GM23248 (cell line): ENCODE measurements at regions not wholly inside any gene's neighbourhood (a gene's known extent, or its start where the extent isn't known, plus 50 kb on each side); places are given as distances from the start of the nearest gene placed in this dataset.
"Not testable (repeated sequence)": the region's sequence is repeated elsewhere in the genome, so short reads cannot be mapped to it uniquely, and the experiment has no call there.

Source experiments
- DNase-seq: peaks from one replicate; pipeline ENCODE4 v3.0.0-alpha.2; 2015
- H2AFZ ChIP-seq: fragments of 200-600 bp; sonication (generic); 2 replicates; pipeline ENCODE4 v1.6.1; 2016; ENCODE audit warnings: antibody characterized with exemption
- H3F3A ChIP-seq: fragments of 200-600 bp; sonication (generic); 2 replicates; pipeline ENCODE4 v1.6.1; 2016; ENCODE audit warnings: mild to moderate bottlenecking, antibody characterized with exemption, mixed run types; ENCODE audit not compliant: insufficient read depth
- H3K27ac ChIP-seq: fragments of 200-600 bp; sonication (generic); 2 replicates; pipeline ENCODE4 v1.5.1; 2016; ENCODE audit warnings: mild to moderate bottlenecking
- H3K27me3 ChIP-seq: fragments of 200-600 bp; sonication (generic); replicated peaks from 2 replicates; pipeline ENCODE4 v1.6.1; 2016; ENCODE audit warnings: mild to moderate bottlenecking; ENCODE audit not compliant: insufficient read depth
- H3K36me3 ChIP-seq: fragments of 200-600 bp; sonication (generic); 2 replicates; pipeline ENCODE4 v1.6.1; 2016; ENCODE audit warnings: low read depth, mild to moderate bottlenecking
- H3K4me1 ChIP-seq: fragments of 200-600 bp; sonication (generic); 2 replicates; pipeline ENCODE4 v1.6.1; 2016; ENCODE audit warnings: mild to moderate bottlenecking; ENCODE audit not compliant: insufficient read depth
- H3K4me2 ChIP-seq: fragments of 200-600 bp; sonication (generic); one replicate; pipeline ENCODE4 v1.6.1; 2016; ENCODE audit warnings: mild to moderate bottlenecking; ENCODE audit not compliant: unreplicated experiment
- H3K4me3 ChIP-seq: fragments of 200-600 bp; sonication (generic); 2 replicates; pipeline ENCODE4 v1.5.1; 2016; ENCODE audit warnings: mild to moderate bottlenecking
- H3K79me2 ChIP-seq: fragments of 200-600 bp; sonication (generic); 2 replicates; pipeline ENCODE4 v1.6.1; 2016; ENCODE audit warnings: mild to moderate bottlenecking; ENCODE audit not compliant: insufficient read depth
- H3K9ac ChIP-seq: fragments of 200-600 bp; sonication (generic); 2 replicates; pipeline ENCODE4 v1.6.1; 2016; ENCODE audit warnings: mild to moderate bottlenecking
- H3K9me2 ChIP-seq: fragments of 200-600 bp; sonication (generic); 2 replicates; pipeline ENCODE4 v1.6.1; 2016; ENCODE audit warnings: mixed run types, mild to moderate bottlenecking, moderate library complexity; ENCODE audit not compliant: insufficient read depth
- H3K9me3 ChIP-seq: fragments of 200-600 bp; sonication (generic); one replicate; pipeline ENCODE4 v1.6.1; 2017; ENCODE audit warnings: low read depth
- H4K20me1 ChIP-seq: fragments of 200-600 bp; sonication (generic); 2 replicates; pipeline ENCODE4 v1.6.0; 2016; ENCODE audit not compliant: insufficient read depth
- EZH2 ChIP-seq: fragments of 200-600 bp; sonication (generic); IDR thresholded peaks from 2 replicates; pipeline ENCODE4 v1.6.1; 2018; ENCODE audit warnings: antibody characterized with exemption, mild to moderate bottlenecking; ENCODE audit not compliant: insufficient read depth, poor library complexity, severe bottlenecking
- EZH2phosphoT487 ChIP-seq: fragments of 200-600 bp; sonication (generic); IDR thresholded peaks from 2 replicates; pipeline ENCODE4 v1.6.1; 2018; ENCODE audit warnings: antibody characterized with exemption, moderate library complexity, mild to moderate bottlenecking, low read depth; ENCODE audit not compliant: insufficient read depth
- WGBS, 2 experiments: methylation state at CpG; one replicate each; pipeline ENCODE4 v1.1.6; 2015 to 2017; ENCODE audit warnings: low lambda C conversion rate in 2 of 2, low coverage in 1 of 2; ENCODE audit errors: missing lambda C conversion rate in 2 of 2; 5-methylcytosine and 5-hydroxymethylcytosine counted together
- in situ Hi-C: fragments of 300-500 bp; cut with MboI; formaldehyde crosslinking; loops from 2 replicates; pipeline ENCODE4 v1.15.0; 2020

- TF ChIP-seq EZH2phosphoT487 = no peak
- TF ChIP-seq EZH2 = no peak
- Histone ChIP-seq H4K20me1 (no peaks in the 10 kb centered on the region), H3K9me2 (no peaks in the 10 kb centered on the region), H3K27me3 (no peaks in the 10 kb centered on the region), H3F3A (no peaks in the 10 kb centered on the region), H3K4me2 (no peak overlapping the region), H3K4me1 (no peaks in the 10 kb centered on the region), H3K4me3 (no peak overlapping the region), H3K9me3 (no peaks in the 10 kb centered on the region), H3K36me3 (no peaks in the 10 kb centered on the region), H3K9ac (no peak overlapping the region), H3K27ac (no peak overlapping the region), H3K79me2 (no peaks in the 10 kb centered on the region), H2AFZ (no peak overlapping the region)
- in situ Hi-C loops = no loop called here
- WGBS, 2 experiments = 55 to 63% methylated on average over 15 to 17 of the region's 19 CpGs
- no peak for DNase-seq
Measured at GRCh38 chr15:77915261-77915960, 162.1 kb downstream of the TBC1D2B start.

- WGBS, 2 experiments = 53 to 59% methylated on average over 5 of the region's 5 CpGs
Measured at GRCh38 chr15:77914531-77914930, 163.0 kb downstream of the TBC1D2B start.

GRCh38 chr15:77910030-77910911 lies 167.2 kb downstream of the TBC1D2B start:
- H4K20me1 ChIP-seq, H3K27ac ChIP-seq, H3K9me2 ChIP-seq, in situ Hi-C loops, H3K36me3 ChIP-seq, H3K79me2 ChIP-seq, H3F3A ChIP-seq, H3K9me3 ChIP-seq, H3K27me3 ChIP-seq, H3K4me1 ChIP-seq: not testable (repeated sequence)
- WGBS, 2 experiments = 8 to 10% methylated on average over 12 of the region's 12 CpGs
- Histone ChIP-seq H2AFZ (peak overlapping the region; percentile 88), H3K4me2 (peak overlapping the region; percentile 86), H3K4me3 (peak overlapping the region; percentile 80), H3K9ac (peak overlapping the region; percentile 62)
- peak; percentile 86 for DNase-seq

More at GRCh38 chr15:77914531-77914930, 163.0 kb downstream of the TBC1D2B start:
- H3K4me2 ChIP-seq, H2AFZ ChIP-seq, H4K20me1 ChIP-seq, H3K9ac ChIP-seq, H3K4me3 ChIP-seq, H3K9me2 ChIP-seq, H3K9me3 ChIP-seq, H3K27me3 ChIP-seq, H3K36me3 ChIP-seq, H3F3A ChIP-seq, H3K79me2 ChIP-seq, DNase-seq, in situ Hi-C loops, H3K27ac ChIP-seq, H3K4me1 ChIP-seq: not testable (repeated sequence)

GRCh38 chr15:77909182-77909940 lies 168.2 kb downstream of the TBC1D2B start:
- TF ChIP-seq EZH2 = no peak
- TF ChIP-seq EZH2phosphoT487 = no peak
- WGBS, 2 experiments = 61 to 75% methylated on average over 8 to 14 of the region's 14 CpGs
- no peak for DNase-seq
- Histone ChIP-seq H3K36me3 (no peaks in the 10 kb centered on the region), H3K9me3 (no peaks in the 10 kb centered on the region), H3K27ac (no peak overlapping the region), H3K4me3 (no peak overlapping the region), H3K9ac (no peak overlapping the region), H3K79me2 (no peaks in the 10 kb centered on the region), H3F3A (no peaks in the 10 kb centered on the region), H4K20me1 (no peaks in the 10 kb centered on the region), H3K9me2 (no peaks in the 10 kb centered on the region), H2AFZ (no peak overlapping the region), H3K4me2 (no peak overlapping the region), H3K27me3 (no peaks in the 10 kb centered on the region), H3K4me1 (no peaks in the 10 kb centered on the region)
- in situ Hi-C loops = no loop called here

GRCh38 chr15:77908752-77909111 lies 168.8 kb downstream of the TBC1D2B start:
- H3K27me3 ChIP-seq, in situ Hi-C loops, H3F3A ChIP-seq, H4K20me1 ChIP-seq, DNase-seq, H3K36me3 ChIP-seq, H2AFZ ChIP-seq, H3K4me2 ChIP-seq, H3K79me2 ChIP-seq, H3K4me1 ChIP-seq, H3K4me3 ChIP-seq, H3K9me2 ChIP-seq, H3K9me3 ChIP-seq, H3K9ac ChIP-seq, H3K27ac ChIP-seq: not testable (repeated sequence)
- WGBS, 2 experiments = 78 to 86% methylated on average over 6 to 7 of the region's 7 CpGs
